WTC11 (cell line): ENCODE measurements at regions not wholly inside any gene's neighbourhood (a gene's known extent, or its start where the extent isn't known, plus 50 kb on each side); places are given as distances from the start of the nearest gene placed in this dataset.

Source experiments
- ATAC-seq: fragments of 200-7000 bp; cut with Tn5 transposase; 2 replicates; pipeline ENCODE4 v1.10.0; 2021; ENCODE audit warnings: mild to moderate bottlenecking, moderate library complexity
- CTCF ChIA-PET: fragments of 300-600 bp; sonication (Branson Sonifier 250); formaldehyde crosslinking; loops from one replicate; lab custom pipeline; 2021; ENCODE audit warnings: antibody characterized with exemption; lab: Charles Lee
- POLR2A ChIA-PET: fragments of 350-600 bp; sonication (Branson Sonifier 250); formaldehyde crosslinking; loops from one replicate; lab custom pipeline; 2021; ENCODE audit warnings: antibody characterized with exemption; lab: Charles Lee
- DNase-seq: peaks from one replicate; pipeline ENCODE4 v3.0.0; 2021; ENCODE audit warnings: low spot score
- H3K27ac Mint-ChIP-seq: 2 replicates; pipeline ENCODE4 v1.8.0; 2021; ENCODE audit warnings: mixed read lengths
- H3K27me3 Mint-ChIP-seq: 2 replicates; pipeline ENCODE4 v1.8.0; 2021; ENCODE audit warnings: low read depth, mild to moderate bottlenecking, moderate library complexity, mixed read lengths
- H3K36me3 Mint-ChIP-seq: 2 replicates; pipeline ENCODE4 v1.8.0; 2021; ENCODE audit warnings: mixed read lengths
- H3K4me1 Mint-ChIP-seq: 2 replicates; pipeline ENCODE4 v1.8.0; 2022; ENCODE audit warnings: mixed read lengths
- H3K4me3 Mint-ChIP-seq: 2 replicates; pipeline ENCODE4 v1.8.0; 2021; ENCODE audit warnings: mild to moderate bottlenecking, moderate library complexity, mixed read lengths
- H3K9me3 Mint-ChIP-seq: 2 replicates; pipeline ENCODE4 v1.8.0; 2021; ENCODE audit warnings: mixed read lengths
- CREM ChIP-seq: sonication (generic); formaldehyde crosslinking; IDR thresholded peaks from 2 replicates; pipeline ENCODE4 v1.8.1; 2022; ENCODE audit warnings: mild to moderate bottlenecking, missing genetic modification reagents, moderate library complexity
- ETV6 ChIP-seq: sonication (generic); formaldehyde crosslinking; IDR thresholded peaks from 2 replicates; pipeline ENCODE4 v1.8.1; 2022; ENCODE audit warnings: mild to moderate bottlenecking, missing genetic modification reagents
- FOXK1 ChIP-seq: sonication (generic); formaldehyde crosslinking; IDR thresholded peaks from 2 replicates; pipeline ENCODE4 v1.8.0; 2022; ENCODE audit warnings: mild to moderate bottlenecking, moderate library complexity, missing genetic modification reagents
- FOXP1 ChIP-seq: sonication (generic); formaldehyde crosslinking; IDR thresholded peaks from 2 replicates; pipeline ENCODE4 v1.8.0; 2022; ENCODE audit warnings: missing genetic modification reagents, mild to moderate bottlenecking, moderate library complexity, borderline replicate concordance
- JUN ChIP-seq: sonication (generic); formaldehyde crosslinking; IDR thresholded peaks from 2 replicates; pipeline ENCODE4 v1.8.0; 2023; ENCODE audit warnings: mild to moderate bottlenecking, missing genetic modification reagents
- OVOL2 ChIP-seq: fragments of 250-450 bp; sonication (Bioruptor Pico); IDR thresholded peaks from 2 replicates; pipeline ENCODE4 v1.9.0; 2021; ENCODE audit warnings: mild to moderate bottlenecking, borderline replicate concordance
- SP1 ChIP-seq: sonication (generic); formaldehyde crosslinking; conservative IDR thresholded peaks from 2 replicates; pipeline ENCODE4 v1.8.1; 2022; ENCODE audit warnings: missing genetic modification reagents
- TEAD1 ChIP-seq: sonication (generic); formaldehyde crosslinking; IDR thresholded peaks from 2 replicates; pipeline ENCODE4 v1.8.0; 2022; ENCODE audit warnings: mild to moderate bottlenecking, missing genetic modification reagents
- TP53 ChIP-seq: sonication (generic); formaldehyde crosslinking; IDR thresholded peaks from 2 replicates; pipeline ENCODE4 v1.8.1; 2023; ENCODE audit warnings: mild to moderate bottlenecking, missing genetic modification reagents
- ZBTB21 ChIP-seq: sonication (generic); formaldehyde crosslinking; IDR thresholded peaks from 2 replicates; pipeline ENCODE4 v1.8.1; 2023; ENCODE audit warnings: mild to moderate bottlenecking, missing genetic modification reagents, borderline replicate concordance
- ZNF423 ChIP-seq: fragments of 250-450 bp; sonication (Bioruptor Pico); IDR thresholded peaks from 2 replicates; pipeline ENCODE4 v2.1.2; 2022; ENCODE audit warnings: mild to moderate bottlenecking, moderate library complexity
- ZNF671 ChIP-seq: fragments of 250-450 bp; sonication (Bioruptor Pico); IDR thresholded peaks from 2 replicates; pipeline ENCODE4 v1.8.0; 2021; ENCODE audit warnings: mild to moderate bottlenecking
- TF ChIP-seq, protein P1 (sequence below): sonication (generic); formaldehyde crosslinking; IDR thresholded peaks from 2 replicates; pipeline ENCODE4 v1.8.0; 2022; ENCODE audit warnings: mild to moderate bottlenecking, missing genetic modification reagents
- TF ChIP-seq, protein P2 (sequence below): sonication (generic); formaldehyde crosslinking; IDR thresholded peaks from 2 replicates; pipeline ENCODE4 v1.8.0; 2022; ENCODE audit warnings: mild to moderate bottlenecking, missing genetic modification reagents
- TF ChIP-seq, protein P3 (sequence below): sonication (generic); formaldehyde crosslinking; IDR thresholded peaks from 2 replicates; pipeline ENCODE4 v1.8.0; 2022; ENCODE audit warnings: missing genetic modification reagents
- TF ChIP-seq, protein P4 (sequence below): sonication (generic); formaldehyde crosslinking; IDR thresholded peaks from 2 replicates; pipeline ENCODE4 v1.8.1; 2023; ENCODE audit warnings: mild to moderate bottlenecking, missing genetic modification reagents
- TF ChIP-seq, protein P5 (sequence below): sonication (generic); formaldehyde crosslinking; IDR thresholded peaks from 2 replicates; pipeline ENCODE4 v1.8.0; 2023; ENCODE audit warnings: missing genetic modification reagents, mild to moderate bottlenecking, borderline replicate concordance
- TF ChIP-seq, protein P6 (sequence below): sonication (generic); formaldehyde crosslinking; IDR thresholded peaks from 2 replicates; pipeline ENCODE4 v1.8.0; 2022; ENCODE audit warnings: mild to moderate bottlenecking, missing genetic modification reagents

DNA sequence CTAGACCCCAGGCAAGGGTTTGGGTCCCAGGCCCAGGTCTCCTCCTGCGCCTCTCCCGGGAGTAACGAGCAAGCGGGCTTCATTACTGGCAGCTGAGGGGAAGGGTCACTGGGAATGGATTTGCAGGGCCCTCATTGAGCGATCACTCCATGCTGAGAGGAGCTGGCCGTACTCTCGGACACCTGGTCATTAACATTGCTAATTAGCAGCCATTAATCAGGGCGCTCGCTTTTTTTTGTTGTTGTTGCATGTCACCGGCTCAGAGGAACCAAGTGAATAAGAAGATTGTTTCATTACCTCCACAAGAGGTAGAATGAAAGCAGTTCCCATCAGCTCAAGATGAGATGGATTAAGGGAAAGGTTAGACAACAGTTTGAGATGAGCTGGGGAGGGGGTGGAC lies 293.0 kb upstream of the ATP11B start:
- TF ChIP-seq TP53 (0 out of 2 replicates have a peak, but pooled peaks have one; percentile 31), ETV6 (CRISPR knock-in tag) (peak; percentile 70; the same call in 1 of the 2 replicates), ZNF671 (CRISPR knock-in tag) (no peak), SP1 (CRISPR knock-in tag) (0 out of 2 replicates have a peak, but pooled peaks have one; percentile 23), TEAD1 (peak; percentile 88), FOXK1 (peak; percentile 58; the same call in 1 of the 2 replicates), FOXP1 (no peak), ZNF423 (CRISPR knock-in tag) (peak; percentile 44; the same call in 1 of the 2 replicates), ZBTB21 (0 out of 2 replicates have a peak, but pooled peaks have one; percentile 47), JUN (CRISPR knock-in tag) (no peak), CREM (0 out of 2 replicates have a peak, but pooled peaks have one; percentile 31), OVOL2 (CRISPR knock-in tag) (no peak)
- TF ChIP-seq, protein P1, sequence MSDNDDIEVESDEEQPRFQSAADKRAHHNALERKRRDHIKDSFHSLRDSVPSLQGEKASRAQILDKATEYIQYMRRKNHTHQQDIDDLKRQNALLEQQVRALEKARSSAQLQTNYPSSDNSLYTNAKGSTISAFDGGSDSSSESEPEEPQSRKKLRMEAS: peak; percentile 61; the same call in 1 of the 2 replicates
- TF ChIP-seq, protein P2, sequence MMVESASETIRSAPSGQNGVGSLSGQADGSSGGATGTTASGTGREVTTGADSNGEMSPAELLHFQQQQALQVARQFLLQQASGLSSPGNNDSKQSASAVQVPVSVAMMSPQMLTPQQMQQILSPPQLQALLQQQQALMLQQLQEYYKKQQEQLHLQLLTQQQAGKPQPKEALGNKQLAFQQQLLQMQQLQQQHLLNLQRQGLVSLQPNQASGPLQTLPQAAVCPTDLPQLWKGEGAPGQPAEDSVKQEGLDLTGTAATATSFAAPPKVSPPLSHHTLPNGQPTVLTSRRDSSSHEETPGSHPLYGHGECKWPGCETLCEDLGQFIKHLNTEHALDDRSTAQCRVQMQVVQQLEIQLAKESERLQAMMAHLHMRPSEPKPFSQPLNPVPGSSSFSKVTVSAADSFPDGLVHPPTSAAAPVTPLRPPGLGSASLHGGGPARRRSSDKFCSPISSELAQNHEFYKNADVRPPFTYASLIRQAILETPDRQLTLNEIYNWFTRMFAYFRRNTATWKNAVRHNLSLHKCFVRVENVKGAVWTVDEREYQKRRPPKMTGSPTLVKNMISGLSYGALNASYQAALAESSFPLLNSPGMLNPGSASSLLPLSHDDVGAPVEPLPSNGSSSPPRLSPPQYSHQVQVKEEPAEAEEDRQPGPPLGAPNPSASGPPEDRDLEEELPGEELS (CRISPR knock-in tag): peak; percentile 89; the same call in 1 of the 2 replicates
- TF ChIP-seq, protein P3, sequence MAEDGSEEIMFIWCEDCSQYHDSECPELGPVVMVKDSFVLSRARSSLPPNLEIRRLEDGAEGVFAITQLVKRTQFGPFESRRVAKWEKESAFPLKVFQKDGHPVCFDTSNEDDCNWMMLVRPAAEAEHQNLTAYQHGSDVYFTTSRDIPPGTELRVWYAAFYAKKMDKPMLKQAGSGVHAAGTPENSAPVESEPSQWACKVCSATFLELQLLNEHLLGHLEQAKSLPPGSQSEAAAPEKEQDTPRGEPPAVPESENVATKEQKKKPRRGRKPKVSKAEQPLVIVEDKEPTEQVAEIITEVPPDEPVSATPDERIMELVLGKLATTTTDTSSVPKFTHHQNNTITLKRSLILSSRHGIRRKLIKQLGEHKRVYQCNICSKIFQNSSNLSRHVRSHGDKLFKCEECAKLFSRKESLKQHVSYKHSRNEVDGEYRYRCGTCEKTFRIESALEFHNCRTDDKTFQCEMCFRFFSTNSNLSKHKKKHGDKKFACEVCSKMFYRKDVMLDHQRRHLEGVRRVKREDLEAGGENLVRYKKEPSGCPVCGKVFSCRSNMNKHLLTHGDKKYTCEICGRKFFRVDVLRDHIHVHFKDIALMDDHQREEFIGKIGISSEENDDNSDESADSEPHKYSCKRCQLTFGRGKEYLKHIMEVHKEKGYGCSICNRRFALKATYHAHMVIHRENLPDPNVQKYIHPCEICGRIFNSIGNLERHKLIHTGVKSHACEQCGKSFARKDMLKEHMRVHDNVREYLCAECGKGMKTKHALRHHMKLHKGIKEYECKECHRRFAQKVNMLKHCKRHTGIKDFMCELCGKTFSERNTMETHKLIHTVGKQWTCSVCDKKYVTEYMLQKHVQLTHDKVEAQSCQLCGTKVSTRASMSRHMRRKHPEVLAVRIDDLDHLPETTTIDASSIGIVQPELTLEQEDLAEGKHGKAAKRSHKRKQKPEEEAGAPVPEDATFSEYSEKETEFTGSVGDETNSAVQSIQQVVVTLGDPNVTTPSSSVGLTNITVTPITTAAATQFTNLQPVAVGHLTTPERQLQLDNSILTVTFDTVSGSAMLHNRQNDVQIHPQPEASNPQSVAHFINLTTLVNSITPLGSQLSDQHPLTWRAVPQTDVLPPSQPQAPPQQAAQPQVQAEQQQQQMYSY (CRISPR knock-in tag): no peak
- TF ChIP-seq, protein P4, sequence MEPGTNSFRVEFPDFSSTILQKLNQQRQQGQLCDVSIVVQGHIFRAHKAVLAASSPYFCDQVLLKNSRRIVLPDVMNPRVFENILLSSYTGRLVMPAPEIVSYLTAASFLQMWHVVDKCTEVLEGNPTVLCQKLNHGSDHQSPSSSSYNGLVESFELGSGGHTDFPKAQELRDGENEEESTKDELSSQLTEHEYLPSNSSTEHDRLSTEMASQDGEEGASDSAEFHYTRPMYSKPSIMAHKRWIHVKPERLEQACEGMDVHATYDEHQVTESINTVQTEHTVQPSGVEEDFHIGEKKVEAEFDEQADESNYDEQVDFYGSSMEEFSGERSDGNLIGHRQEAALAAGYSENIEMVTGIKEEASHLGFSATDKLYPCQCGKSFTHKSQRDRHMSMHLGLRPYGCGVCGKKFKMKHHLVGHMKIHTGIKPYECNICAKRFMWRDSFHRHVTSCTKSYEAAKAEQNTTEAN (CRISPR knock-in tag): peak; percentile 41; the same call in 1 of the 2 replicates
- TF ChIP-seq, protein P5, sequence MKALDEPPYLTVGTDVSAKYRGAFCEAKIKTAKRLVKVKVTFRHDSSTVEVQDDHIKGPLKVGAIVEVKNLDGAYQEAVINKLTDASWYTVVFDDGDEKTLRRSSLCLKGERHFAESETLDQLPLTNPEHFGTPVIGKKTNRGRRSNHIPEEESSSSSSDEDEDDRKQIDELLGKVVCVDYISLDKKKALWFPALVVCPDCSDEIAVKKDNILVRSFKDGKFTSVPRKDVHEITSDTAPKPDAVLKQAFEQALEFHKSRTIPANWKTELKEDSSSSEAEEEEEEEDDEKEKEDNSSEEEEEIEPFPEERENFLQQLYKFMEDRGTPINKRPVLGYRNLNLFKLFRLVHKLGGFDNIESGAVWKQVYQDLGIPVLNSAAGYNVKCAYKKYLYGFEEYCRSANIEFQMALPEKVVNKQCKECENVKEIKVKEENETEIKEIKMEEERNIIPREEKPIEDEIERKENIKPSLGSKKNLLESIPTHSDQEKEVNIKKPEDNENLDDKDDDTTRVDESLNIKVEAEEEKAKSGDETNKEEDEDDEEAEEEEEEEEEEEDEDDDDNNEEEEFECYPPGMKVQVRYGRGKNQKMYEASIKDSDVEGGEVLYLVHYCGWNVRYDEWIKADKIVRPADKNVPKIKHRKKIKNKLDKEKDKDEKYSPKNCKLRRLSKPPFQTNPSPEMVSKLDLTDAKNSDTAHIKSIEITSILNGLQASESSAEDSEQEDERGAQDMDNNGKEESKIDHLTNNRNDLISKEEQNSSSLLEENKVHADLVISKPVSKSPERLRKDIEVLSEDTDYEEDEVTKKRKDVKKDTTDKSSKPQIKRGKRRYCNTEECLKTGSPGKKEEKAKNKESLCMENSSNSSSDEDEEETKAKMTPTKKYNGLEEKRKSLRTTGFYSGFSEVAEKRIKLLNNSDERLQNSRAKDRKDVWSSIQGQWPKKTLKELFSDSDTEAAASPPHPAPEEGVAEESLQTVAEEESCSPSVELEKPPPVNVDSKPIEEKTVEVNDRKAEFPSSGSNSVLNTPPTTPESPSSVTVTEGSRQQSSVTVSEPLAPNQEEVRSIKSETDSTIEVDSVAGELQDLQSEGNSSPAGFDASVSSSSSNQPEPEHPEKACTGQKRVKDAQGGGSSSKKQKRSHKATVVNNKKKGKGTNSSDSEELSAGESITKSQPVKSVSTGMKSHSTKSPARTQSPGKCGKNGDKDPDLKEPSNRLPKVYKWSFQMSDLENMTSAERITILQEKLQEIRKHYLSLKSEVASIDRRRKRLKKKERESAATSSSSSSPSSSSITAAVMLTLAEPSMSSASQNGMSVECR: peak; percentile 36; the same call in 1 of the 2 replicates
- TF ChIP-seq, protein P6, sequence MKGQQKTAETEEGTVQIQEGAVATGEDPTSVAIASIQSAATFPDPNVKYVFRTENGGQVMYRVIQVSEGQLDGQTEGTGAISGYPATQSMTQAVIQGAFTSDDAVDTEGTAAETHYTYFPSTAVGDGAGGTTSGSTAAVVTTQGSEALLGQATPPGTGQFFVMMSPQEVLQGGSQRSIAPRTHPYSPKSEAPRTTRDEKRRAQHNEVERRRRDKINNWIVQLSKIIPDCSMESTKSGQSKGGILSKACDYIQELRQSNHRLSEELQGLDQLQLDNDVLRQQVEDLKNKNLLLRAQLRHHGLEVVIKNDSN (CRISPR knock-in tag): no peak; the same call in 1 of the 2 replicates
- Mint-ChIP-seq H3K9me3 (0 out of 2 replicates have a peak, but pooled peaks cover under 1% of the 10 kb centered on the region), H3K36me3 (no peaks in the 10 kb centered on the region), H3K27ac (peak overlapping the region; percentile 98), H3K4me1 (peaks cover 52% of the 10 kb centered on the region), H3K27me3 (no peaks in the 10 kb centered on the region), H3K4me3 (peak overlapping the region; percentile 53)
- ChIA-PET CTCF (interaction anchor here (0.6 to 2.2 kb wide), 3 partner anchors 9 to 222 kb away, joined by 5 to 7 read pairs (median 6); no protein-coding TSS in a partner anchor), POLR2A (no interaction called here)
- DNase-seq (peak; percentile 74), ATAC-seq (peak; percentile 98)
